ENCODE measurements at regions not wholly inside any gene's neighbourhood (a gene's known extent, or its start where the extent isn't known, plus 50 kb on each side); places are given as distances from the start of the nearest gene placed in this dataset.

- no peak overlapping the region for H3K27ac ChIP-seq (ENCODE audit: low read depth, low read length)
- H3K27me3 ChIP-seq (replicated peaks in 1 of 4; ENCODE audit: control insufficient read depth in 3 of 4, extremely low read depth in 1 of 4, insufficient read depth in 3 of 4, low read length in 3 of 4): no peaks in the 10 kb centered on the region
- no peaks in the 10 kb centered on the region for H3K23me2 ChIP-seq (ENCODE audit: low read depth, low read length)
- H3K23ac ChIP-seq (ENCODE audit: insufficient read length): no peak overlapping the region
- H3K79me2 ChIP-seq (ENCODE audit: control insufficient read depth in 1 of 2, insufficient read depth in 2 of 2, low read length in 2 of 2): no peaks in the 10 kb centered on the region
- no peak overlapping the region for H4K8ac ChIP-seq (ENCODE audit: extremely low read depth, insufficient read depth, low read length)
- H3K36me3 ChIP-seq (ENCODE audit: control insufficient read depth in 2 of 4, insufficient read depth in 4 of 4, low read length in 3 of 4): no peaks in the 10 kb centered on the region
- H2AFZ ChIP-seq (ENCODE audit: low read length): no peak overlapping the region
- H2BK12ac ChIP-seq (ENCODE audit: low read depth, low read length): no peak overlapping the region
- no peak overlapping the region for H3K14ac ChIP-seq (ENCODE audit: insufficient read length)
- no peak overlapping the region for H2BK15ac ChIP-seq (ENCODE audit: low read length)
- H3K18ac ChIP-seq (ENCODE audit: extremely low read depth, low read length): no peak overlapping the region
- no peak overlapping the region for H2AK5ac ChIP-seq (ENCODE audit: low read depth, low read length)
- DNase-seq (ENCODE audit: low read depth in 1 of 2, low spot score in 2 of 2): no peak
- H4K91ac ChIP-seq (replicated peaks; ENCODE audit: insufficient read length, low read length): no peak overlapping the region
- POLR2A ChIA-PET (ENCODE audit: partially characterized antibody): interaction anchor here (1.0 kb wide), 1 partner anchor 112 kb away, joined by 3 read pairs; no protein-coding TSS in a partner anchor
- TF ChIP-seq TEAD4 (IDR thresholded peaks at IDR 0.05; ENCODE audit: low read depth, low read length): no peak
- no peak for TF ChIP-seq ATF3 (IDR thresholded peaks at IDR 0.05; ENCODE audit: insufficient read depth, low read depth, low read length)
- no peak for TF ChIP-seq GABPA (IDR thresholded peaks at IDR 0.05; ENCODE audit: borderline replicate concordance, insufficient read depth, low read length)
- TF ChIP-seq BRCA1 (IDR thresholded peaks at IDR 0.05; ENCODE audit: low read depth, low read length): no peak
- TF ChIP-seq SRF (IDR thresholded peaks at IDR 0.05; ENCODE audit: low read depth, low read length): no peak
- TF ChIP-seq HDAC2 (IDR thresholded peaks at IDR 0.05; ENCODE audit: borderline replicate concordance in 1 of 2, low read depth in 2 of 2, low read length in 2 of 2): no peak
- no peak for TF ChIP-seq SAP30 (IDR thresholded peaks at IDR 0.05; ENCODE audit: insufficient read depth, insufficient replicate concordance, low read length)
- TF ChIP-seq CBX5 (IDR thresholded peaks at IDR 0.05; ENCODE audit: low read depth, low read length): no peak
- no peak for TF ChIP-seq SIRT6 (IDR thresholded peaks at IDR 0.05; ENCODE audit: low read length)
- no peak for TF ChIP-seq ASH2L (IDR thresholded peaks at IDR 0.05; ENCODE audit: low read length)
- no peak for TF ChIP-seq GTF2F1 (IDR thresholded peaks at IDR 0.05; ENCODE audit: borderline replicate concordance, low read depth, low read length)
- TF ChIP-seq CREB1 (IDR thresholded peaks at IDR 0.05): no peak
- H2BK5ac ChIP-seq (ENCODE audit: low read depth, low read length): no peak overlapping the region
- H4K5ac ChIP-seq (ENCODE audit: insufficient read length, low read depth, low read length): no peak overlapping the region
- no peaks in the 10 kb centered on the region for H4K20me1 ChIP-seq (replicated peaks in 1 of 2; ENCODE audit: control insufficient read depth in 1 of 2, insufficient read depth in 2 of 2, low read length in 2 of 2)
- no peaks in the 10 kb centered on the region for H3K79me1 ChIP-seq (ENCODE audit: low read depth, low read length)
- WGBS, 2 experiments (ENCODE audit: extremely low coverage in 1 of 2, insufficient coverage in 1 of 2, insufficient read length in 1 of 2, insufficient replicate concordance in 2 of 2, low coverage in 1 of 2, low lambda C conversion rate in 2 of 2, missing lambda C conversion rate in 1 of 2): 100% methylated on average over 1 of the region's 1 CpG; no CpG with 5 or more reads in 1 of the 2 experiments
- H3K4me3 ChIP-seq (ENCODE audit: extremely low read depth in 1 of 4, insufficient read depth in 2 of 4, low read depth in 3 of 4, low read length in 4 of 4): no peak overlapping the region
- no peak overlapping the region for H3K4ac ChIP-seq (replicated peaks; ENCODE audit: insufficient read length, low read depth, low read length)
- H3K4me1 ChIP-seq (replicated peaks in 1 of 4; ENCODE audit: control insufficient read depth in 3 of 4, insufficient read depth in 4 of 4, low read length in 3 of 4): peaks cover 0 to 7% (median 0%) of the 10 kb centered on the region in 4 experiments; a peak in 1 of 7 replicates
- no peak overlapping the region for H2BK120ac ChIP-seq (replicated peaks; ENCODE audit: low read depth, low read length)
- CTCF ChIA-PET (ENCODE audit: partially characterized antibody): no interaction called here
- H2BK20ac ChIP-seq (ENCODE audit: low read length): no peak overlapping the region
- FAIRE-seq: no peak
- no peaks in the 10 kb centered on the region for H3K9me3 ChIP-seq (ENCODE audit: insufficient read depth in 2 of 2, low read depth in 1 of 2, low read length in 1 of 2)
- H3K9ac ChIP-seq (replicated peaks in 1 of 4; ENCODE audit: extremely low read depth in 1 of 4, low read depth in 3 of 4, low read length in 3 of 4): no peak overlapping the region
- no peak overlapping the region for H3K56ac ChIP-seq (replicated peaks; ENCODE audit: insufficient read length, low read depth, low read length)
- H3K4me2 ChIP-seq (ENCODE audit: insufficient read depth in 1 of 2, low read depth in 2 of 2, low read length in 2 of 2): no peak overlapping the region
Measured at GRCh38 chr3:170757038-170757437, 113.0 kb downstream of the RPL22L1 start.
